GM19467 (cell line): ENCODE measurements at regions not wholly inside any gene's neighbourhood (a gene's known extent, or its start where the extent isn't known, plus 50 kb on each side); places are given as distances from the start of the nearest gene placed in this dataset.
A peak's percentile ranks its signal among the peaks of the same experiment; 100 is the strongest.
"Not testable (repeated sequence)": the region's sequence is repeated elsewhere in the genome, so short reads cannot be mapped to it uniquely, and the experiment has no call there.

Source experiments
- ATAC-seq: cut with Tn5 transposase; IDR thresholded peaks from one replicate; pipeline ENCODE4 v1.9.1; 2021; ENCODE audit warnings: mild to moderate bottlenecking, moderate library complexity; ENCODE audit not compliant: unreplicated experiment

DNA sequence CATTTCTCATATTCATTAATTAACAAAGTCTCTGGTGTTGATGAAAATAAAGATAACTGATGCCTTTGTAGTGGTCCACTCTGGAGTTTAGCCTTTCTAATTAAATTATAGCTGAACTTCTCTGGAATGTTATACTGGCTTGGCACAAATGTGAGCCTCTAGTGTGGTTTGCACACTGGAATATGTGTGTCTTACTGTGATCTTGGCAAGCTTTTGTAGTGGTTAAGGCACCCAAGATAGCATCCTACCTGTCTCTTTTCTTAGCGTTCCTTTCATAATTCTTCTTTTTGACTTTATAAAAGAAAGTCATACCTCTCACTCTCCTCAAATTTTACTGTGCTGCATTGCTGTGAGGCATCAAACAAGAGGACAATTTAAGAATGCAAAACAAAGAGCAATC lies 107.4 kb downstream of the UTRN start:
- ATAC-seq, result no peak

DNA sequence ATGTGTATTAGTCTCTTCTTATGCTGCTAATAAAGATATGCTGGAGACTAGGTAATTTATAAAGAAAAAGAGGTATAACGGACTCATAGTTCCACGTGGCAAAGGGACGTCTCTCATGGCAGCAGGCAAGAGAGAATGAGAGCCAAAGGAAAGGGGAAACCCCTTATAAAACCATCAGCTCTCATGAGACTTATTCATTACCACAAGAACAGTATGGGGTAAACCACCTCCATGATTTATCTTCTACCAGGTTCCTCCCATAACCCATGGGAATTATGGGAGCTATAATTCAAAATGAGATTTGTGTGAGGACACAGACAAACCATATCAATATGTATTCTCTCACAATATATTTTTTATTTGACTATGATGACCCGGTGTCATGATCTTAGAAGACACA lies 109.1 kb downstream of the UTRN start:
- ATAC-seq, result no peak

DNA sequence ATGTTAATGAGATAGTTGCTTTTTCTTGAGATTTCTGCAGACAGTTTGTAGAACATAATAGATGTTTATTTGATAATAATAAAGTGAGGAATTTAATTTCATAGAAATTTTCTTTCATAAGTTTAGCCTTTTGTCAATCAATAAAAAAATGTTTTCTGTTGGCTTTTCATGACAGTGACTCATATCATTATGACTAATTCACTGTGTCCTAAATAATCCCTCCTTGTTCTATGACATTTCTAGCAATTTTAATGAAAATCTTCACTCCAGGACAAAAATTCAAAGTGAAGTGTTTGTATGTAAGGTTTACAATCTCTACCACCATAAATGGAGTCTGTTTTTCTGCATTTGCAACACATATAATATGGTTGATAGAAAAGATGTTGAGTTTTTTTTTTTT lies 109.9 kb downstream of the UTRN start:
- ATAC-seq, result no peak

DNA sequence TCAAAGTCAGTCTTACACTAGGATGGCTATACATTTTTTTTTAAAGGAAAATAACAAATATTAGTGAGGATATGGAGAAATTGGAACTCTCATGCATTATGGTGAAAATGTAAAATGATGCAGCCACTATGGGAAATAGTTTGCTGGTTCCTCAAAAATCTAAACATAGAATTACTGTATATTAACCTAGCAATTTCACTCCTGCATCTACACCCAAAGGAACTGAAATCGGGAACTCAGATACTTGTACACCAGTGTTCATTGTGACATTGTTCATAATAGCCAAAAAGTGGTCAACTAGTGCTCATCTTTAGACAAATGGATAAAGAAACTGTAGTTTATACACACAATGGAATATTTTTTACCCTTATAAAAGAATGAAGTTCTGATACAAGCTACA lies 110.7 kb downstream of the UTRN start:
- ATAC-seq, result no peak

DNA sequence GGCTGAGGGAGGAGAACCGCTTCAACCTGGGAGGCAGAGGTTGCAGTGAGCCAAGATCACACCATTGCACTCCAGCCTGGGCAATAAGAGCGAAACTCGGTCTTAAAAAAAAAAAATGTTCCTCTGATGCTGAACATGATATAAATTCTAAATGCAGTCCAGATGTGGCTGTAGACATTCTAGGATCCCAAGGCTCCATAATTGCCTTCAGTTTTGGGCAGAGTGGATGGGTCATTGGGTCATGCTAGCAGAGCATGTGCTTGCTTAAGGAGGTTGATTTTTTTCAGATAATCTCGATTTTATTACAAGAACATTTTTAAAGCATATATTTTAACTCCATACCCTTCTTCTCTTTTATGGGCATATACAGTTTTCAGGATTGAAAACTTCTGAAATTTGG lies 112.0 kb downstream of the UTRN start:
- ATAC-seq, result no peak

DNA sequence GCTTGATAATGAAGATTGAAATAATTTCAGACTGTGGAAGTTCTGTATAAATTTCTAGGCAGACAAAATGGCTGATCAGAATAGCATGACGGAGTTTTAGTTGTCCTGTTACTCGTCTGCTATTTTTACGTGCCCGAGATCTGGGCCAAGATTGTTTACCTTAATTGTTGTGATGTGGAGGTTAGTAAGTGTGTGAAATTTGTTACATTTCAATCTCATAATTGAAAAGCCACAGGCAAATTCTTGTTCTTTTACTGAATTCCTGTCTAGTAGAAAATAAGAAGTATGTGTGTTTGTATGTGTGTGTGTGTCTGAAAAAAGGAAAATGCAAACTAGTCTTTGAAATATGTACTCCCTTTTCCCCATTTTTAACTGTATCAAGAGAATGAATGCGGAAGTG lies 115.2 kb downstream of the UTRN start:
- no peak for ATAC-seq

DNA sequence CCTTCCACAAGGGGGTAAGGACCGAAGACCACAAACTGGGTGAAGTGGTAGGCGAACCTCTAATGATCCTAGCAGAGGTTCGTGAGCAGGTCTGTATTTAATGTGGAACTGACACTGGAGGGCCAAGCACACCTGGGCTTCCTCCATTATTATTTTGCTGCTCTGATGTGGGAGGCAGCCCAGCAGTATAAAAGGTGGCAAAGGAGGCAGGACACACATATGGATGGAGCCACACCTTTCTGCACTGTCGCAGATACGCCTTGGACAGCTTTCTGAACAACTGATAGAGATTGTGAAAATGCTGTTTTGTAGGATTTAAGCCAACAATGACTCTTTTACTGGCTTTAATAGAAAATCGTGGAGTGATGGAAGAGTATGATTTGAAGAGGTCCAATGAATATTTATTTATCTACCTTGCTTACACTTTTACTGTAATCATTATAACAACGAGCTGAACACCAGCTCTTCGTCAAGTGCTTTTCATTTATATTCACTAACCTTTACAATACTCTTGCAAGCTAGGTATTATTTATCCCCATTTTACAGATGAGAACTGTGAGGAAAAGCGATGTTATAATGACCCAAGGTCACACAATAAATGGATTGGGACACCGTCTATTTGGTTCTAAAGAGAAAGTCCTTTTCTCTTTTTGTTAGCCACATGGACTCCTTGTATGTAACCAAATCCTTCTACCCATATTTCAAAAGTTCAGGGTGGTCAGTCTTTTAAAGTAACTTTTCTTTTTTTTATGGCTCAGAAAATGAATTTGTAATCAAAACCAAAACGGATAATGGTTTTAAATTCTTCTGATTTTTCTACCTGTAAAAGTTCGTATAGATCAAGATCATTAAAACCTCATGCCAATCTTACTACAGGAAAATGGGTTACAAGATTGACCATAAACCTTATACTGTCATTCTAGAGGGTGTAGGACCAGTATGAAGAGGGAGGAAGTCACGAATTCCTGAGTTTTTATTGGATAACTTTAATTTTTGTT lies 116.9 kb downstream of the UTRN start:
- ATAC-seq, result no peak

DNA sequence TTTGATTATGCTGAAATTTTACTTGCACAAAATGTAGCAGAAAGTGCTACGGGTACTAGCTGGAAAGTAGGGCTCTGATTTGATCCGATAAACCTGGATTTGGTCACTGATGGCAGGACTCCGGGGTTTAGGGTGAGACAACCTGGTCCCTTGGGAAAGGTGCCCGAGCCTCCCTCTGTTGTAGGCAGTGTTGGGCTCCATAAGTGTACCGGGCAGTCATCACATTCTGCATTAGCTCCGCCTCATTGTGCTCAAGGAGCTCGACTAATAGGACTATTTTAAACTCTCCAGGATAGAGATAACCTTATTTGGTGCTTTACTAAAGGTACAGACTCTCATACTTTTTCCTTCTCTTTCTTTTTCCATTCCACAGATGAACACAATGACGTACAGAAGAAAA lies 117.6 kb downstream of the UTRN start:
- ATAC-seq, result no peak

DNA sequence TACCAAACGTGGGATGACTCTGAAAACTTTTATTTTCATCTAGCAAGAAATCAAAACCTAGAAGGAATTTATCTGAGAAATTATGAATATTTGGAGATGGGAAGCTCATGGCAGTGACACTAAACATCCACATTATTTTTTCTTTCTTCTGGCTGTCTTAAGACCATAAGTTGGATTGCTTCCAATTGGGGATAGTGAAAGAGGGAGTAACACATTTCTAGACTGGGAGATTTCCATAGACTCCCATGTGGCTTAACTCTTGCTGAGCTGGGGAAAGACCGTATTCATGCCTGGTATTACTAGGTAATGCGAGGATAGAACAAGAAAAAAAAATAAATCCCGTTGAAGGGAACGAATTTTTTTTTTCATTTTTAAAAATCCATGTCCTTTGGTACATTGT lies 120.0 kb downstream of the UTRN start:
- no peak for ATAC-seq

DNA sequence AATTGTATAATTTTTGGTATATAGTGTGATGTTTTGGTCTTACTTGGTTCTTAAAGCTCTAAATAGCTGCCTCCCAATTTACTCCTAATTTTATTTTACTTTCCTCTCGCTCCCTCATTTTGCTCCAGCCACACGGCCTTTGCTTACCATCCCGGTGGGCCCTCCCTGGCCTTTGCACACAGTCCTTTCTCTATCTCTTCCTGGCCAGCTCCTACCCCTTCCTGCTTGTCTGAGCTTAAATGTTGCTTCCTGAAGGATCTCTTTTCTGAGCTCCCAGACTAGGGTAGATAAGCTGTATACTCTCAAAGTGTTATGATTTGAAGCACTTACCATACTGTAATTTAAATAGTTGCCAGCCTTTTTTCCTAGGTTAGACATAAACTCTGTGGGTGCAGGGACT lies 121.7 kb downstream of the UTRN start:
- no peak for ATAC-seq

DNA sequence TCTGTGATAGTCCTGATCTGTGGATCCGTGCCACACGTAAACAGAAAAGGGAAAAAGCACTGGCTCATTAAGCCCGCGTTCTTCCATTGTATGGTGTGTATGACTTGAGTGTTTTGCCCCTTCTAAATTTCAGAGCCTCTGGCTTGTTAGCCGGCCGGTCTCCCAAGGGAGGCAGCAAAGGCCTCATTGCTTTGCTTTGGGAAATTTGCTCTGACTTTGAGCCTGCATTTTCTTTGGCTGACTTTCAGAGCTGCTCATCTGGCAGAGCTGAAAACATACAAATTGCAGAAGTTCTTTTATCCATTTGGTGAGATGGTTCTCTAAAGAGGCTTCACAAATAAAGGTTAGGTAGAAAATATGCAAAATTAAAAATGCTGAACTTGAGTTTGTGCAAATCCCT lies 123.0 kb downstream of the UTRN start:
- no peak for ATAC-seq

DNA sequence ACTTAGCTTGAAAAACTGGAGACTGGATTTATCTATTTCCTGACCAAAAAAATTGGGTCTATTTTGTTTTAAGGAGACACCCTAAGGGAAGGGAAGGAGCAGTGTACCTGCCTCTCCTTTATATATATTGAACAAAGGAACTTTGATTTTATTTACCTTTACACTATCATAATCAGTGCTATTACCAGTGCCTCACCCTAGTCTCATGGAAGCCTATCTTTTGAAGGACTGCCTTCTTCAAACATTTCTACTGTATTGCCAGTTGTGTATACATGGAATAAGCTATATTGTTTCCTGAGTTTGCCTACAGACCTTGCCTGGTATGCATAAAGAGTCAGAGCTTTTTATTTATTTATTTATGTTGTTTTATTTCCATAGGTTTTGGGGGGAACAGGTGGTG lies 124.9 kb downstream of the UTRN start:
- ATAC-seq, result no peak

DNA sequence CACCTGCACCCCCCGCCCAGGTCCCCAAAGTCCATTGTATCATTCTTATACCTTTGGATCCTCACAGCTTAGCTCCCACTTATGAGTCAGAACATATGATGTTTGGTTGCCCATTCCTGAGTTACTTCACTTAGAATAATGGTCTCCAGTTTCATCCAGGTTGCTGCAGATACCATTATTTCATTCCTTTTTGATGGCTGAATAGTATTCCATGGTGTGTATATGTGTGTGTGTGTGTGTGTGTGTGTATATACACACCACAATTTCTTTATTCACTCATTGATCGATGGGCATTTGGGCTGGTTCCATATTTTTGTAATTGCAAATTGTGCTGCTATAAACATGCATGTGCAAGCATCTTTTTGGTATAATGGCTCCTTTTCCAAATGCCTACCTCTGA lies 125.4 kb downstream of the UTRN start:
- not testable (repeated sequence) for ATAC-seq

DNA sequence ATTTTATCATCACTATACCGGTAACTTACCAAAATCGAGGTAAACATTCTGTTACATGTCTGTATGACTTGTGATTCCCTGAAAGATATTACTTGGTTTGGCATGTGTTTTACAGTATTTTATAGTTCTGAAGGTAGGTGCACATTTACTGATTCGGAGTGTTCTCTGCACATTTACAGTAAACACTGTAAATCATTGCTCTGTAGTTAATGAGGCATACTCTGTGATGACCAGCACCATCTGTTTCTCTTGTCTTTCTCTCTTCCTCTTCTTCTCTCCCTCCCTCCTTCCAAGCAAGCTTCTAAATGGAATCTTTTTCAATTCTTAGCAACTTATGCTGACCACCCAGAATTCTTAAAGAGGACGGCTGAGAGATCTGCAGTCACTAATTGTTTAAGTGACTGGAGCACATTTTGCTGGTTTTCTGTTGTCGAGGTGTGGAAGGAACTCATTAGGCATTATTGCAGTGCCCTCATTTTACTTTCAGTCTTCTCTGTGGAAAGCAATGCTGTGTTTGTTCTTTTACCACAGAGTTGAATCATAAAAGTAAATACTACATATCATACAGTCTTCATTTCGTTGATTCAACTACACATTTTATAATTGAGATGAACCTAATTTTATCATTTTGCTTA lies 126.5 kb downstream of the UTRN start:
- ATAC-seq, result peak; percentile 48

DNA sequence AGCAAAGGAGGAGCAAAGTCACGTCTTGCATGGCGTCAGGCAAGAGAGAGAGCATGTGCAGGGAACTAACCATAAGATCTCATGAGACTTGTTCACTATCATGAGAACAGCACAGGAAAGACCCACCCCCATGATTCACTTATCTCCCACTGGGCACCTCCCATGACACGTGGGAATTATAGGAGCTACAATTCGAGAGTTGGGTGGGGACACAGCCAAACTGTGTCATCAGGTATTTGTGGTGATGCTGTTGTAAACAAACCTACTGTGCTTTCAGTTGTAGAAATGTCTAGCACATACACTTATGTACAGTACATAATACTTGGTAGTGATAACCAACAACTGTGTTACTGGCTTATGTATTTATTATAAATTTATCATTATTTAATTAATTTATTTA lies 128.3 kb downstream of the UTRN start:
- no peak for ATAC-seq

DNA sequence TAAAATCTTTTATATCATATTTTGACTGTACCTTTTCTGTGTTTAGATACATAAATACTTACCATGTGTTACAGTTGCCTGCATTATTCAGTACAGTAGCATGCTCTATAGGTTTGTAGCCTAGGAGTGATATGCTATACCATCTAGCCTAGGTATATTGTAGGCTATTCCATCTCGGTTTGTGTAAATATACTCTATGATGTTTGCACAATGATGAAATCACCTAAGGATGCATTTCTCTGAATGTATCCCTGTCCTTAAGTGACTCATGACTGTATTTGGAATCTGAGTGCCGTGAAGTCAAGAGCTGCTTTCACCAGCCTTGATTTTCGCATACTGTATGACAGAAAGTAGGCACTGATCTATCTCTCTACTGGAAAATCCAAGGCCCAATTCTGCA lies 129.9 kb downstream of the UTRN start:
- no peak for ATAC-seq

DNA sequence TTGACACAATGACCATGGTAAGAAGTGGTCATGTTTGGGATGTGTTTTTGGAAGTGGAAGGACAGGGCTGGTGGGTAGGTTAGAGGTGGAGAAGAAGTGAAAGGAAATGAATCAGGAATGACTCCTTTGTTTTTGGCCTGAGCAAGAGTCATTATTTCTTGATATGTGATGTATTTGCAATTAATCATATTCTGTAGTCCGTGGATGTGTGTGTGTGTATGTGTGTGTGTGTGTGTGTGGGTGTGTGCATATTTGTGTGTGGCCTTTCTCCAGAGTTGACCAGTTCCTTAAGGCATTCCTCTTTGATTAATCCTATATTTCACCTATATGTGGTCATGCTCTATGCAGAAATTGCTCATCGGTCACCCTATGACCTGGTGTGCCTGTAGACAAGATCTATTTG lies 130.7 kb downstream of the UTRN start:
- ATAC-seq, result no peak

DNA sequence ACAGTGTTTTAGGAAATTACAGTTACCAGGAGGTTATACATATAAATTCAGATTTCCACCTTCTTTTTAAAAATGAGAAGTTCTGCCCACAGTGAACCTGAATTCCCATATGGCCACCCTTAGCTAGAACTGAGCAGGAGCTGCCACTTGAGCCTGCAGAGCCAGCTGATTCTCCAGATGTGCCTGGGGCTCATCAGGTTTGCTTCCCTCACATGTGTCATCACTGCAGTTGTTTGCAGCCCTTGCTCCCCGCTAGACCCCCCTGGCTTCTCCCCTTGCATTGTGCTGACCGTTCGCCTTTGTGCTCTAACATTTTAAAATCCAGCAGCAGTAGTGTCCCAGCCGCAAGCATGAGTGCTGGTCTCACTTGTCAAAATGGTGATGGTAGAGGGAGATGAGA lies 131.1 kb downstream of the UTRN start:
- no peak for ATAC-seq

DNA sequence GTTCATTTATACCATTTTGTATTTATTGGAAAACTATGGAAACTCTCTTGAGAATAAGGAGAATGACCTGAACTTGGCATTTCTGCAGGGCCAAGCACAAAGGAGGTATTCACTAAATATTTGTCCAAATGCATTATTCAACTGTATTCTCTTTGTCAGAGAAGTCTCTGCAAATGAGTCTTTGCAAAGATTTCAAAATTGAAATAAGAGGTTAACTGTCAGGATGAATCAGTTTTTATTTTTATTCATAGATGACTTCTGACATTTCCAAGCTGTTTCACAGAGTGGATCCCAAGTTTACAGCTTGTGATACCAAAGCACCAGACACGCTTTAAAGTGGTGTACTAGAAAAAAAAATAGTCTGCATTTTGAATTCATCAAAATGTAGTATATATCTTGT lies 131.6 kb downstream of the UTRN start:
- ATAC-seq, result no peak

DNA sequence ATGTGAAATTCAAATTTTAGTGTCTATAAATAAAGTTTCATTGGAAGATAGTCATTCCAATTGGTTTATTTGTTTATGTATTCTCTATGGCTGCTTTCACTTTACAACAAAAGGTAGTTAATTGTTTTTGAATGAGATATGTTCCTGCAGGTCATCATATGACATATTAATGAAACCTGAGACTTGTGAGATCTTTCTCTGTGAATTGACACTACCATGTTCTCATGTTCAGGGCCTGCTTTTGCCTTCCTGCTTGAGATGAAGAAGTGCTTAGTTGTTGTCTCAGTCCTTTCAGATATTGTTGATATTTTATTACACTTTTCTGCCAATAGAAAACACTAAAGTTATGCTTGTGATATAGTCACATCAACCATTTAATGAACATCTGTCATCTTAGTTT lies 132.5 kb downstream of the UTRN start:
- ATAC-seq, result no peak

DNA sequence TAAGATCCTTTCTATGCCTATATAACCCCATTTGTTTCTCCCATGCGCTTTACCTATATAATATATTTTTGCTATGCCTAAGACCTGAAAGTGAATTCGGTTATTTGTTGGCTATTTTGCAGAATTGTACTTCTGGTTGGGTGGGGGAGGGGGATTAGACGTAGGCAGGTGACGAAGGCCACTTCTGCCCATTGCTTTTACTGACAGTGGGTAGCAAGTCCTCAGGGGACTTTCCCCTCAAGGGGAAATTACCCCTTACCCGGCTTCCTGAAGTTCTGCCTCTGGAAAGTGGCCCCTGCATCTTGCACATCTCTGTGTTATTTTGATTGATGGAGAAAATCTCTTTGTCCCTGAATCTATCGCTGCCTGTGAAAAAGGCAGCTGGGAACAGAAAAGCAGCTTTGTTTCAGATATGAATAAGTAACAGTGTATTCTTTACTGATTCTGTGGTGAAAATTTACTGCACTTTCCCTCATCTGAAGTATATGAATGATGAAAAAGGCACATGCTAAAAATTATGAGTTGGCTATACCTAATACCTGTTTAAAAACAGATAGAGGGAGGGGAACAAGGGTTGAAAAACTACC lies 133.9 kb downstream of the UTRN start:
- ATAC-seq, result no peak

DNA sequence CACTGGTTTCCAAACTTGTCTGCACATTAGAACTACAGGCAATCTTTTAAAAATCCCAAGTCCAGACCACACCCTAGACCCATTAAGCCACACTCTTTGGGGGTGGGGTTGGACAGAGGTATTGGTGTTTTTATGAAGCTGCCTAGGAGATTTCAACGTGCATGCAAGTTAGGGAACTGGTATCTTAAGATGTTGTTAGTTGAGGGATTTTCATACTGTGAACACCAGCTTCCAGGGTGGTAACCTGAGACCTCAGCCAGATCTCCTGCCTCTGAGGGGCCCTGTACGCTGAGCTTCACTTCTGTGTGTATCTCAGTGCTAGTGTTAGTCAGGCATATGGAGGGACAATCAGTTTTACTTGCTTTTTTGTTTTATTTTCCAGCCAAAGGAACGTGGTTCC lies 138.0 kb downstream of the UTRN start:
- ATAC-seq, result no peak
